SK-N-MC (cell line): ENCODE measurements at regions not wholly inside any gene's neighbourhood (a gene's known extent, or its start where the extent isn't known, plus 50 kb on each side); places are given as distances from the start of the nearest gene placed in this dataset.
"Not testable (repeated sequence)": the region's sequence is repeated elsewhere in the genome, so short reads cannot be mapped to it uniquely, and the experiment has no call there.

ENCODE experiments used
- DNase-seq: peaks from one replicate; pipeline ENCODE4 v3.0.0-alpha.2; 2011; ENCODE audit warnings: low read depth, low spot score
- H3K27ac ChIP-seq: fragments of 200-600 bp; sonication (generic); 2 replicates; pipeline ENCODE4 v1.5.1; 2016; ENCODE audit warnings: mixed run types
- H3K36me3 ChIP-seq: fragments of 200-600 bp; sonication (generic); 2 replicates; pipeline ENCODE4 v1.6.1; 2017; ENCODE audit warnings: antibody characterized with exemption, low read length, mixed read lengths; ENCODE audit not compliant: insufficient read depth
- H3K4me3 ChIP-seq: fragments of 200-600 bp; sonication (generic); 2 replicates; pipeline ENCODE4 v1.5.1; 2016
- H3K9ac ChIP-seq: fragments of 200-600 bp; sonication (generic); 2 replicates; pipeline ENCODE4 v1.8.0; 2017; ENCODE audit warnings: mixed run types, mixed read lengths; ENCODE audit not compliant: insufficient read length
- H3K9me3 ChIP-seq: fragments of 200-600 bp; sonication (generic); 2 replicates; pipeline ENCODE4 v1.6.1; 2017; ENCODE audit warnings: low read depth, mild to moderate bottlenecking, antibody characterized with exemption, low read length, moderate library complexity, mixed read lengths
- EZH2 ChIP-seq: fragments of 200-600 bp; sonication (generic); IDR thresholded peaks from one replicate; pipeline ENCODE4 v1.6.1; 2017; ENCODE audit warnings: antibody characterized with exemption
- FOXP2 ChIP-seq: optimal IDR thresholded peaks from 2 replicates; pipeline ENCODE3; 2011; ENCODE audit warnings: mild to moderate bottlenecking, moderate library complexity; ENCODE audit not compliant: insufficient read depth; ENCODE audit errors: extremely low read length, control extremely low read depth
- POLR2AphosphoS5 ChIP-seq: IDR thresholded peaks from 2 replicates; pipeline ENCODE4 v1.6.1; 2012; ENCODE audit warnings: mild to moderate bottlenecking, low read depth, low read length, borderline replicate concordance

- H3K4me3 ChIP-seq = no peak overlapping the region
- H3K27ac ChIP-seq = no peak overlapping the region
- H3K36me3 ChIP-seq = no peaks in the 10 kb centered on the region
- H3K9ac ChIP-seq = no peak overlapping the region
- DNase-seq = no peak
- no peak for TF ChIP-seq EZH2
- no peak for TF ChIP-seq FOXP2
- TF ChIP-seq POLR2AphosphoS5 = no peak
- H3K9me3 ChIP-seq = no peaks in the 10 kb centered on the region
Measured at GRCh38 chr20:47857569-47858464, 72.5 kb upstream of the SULF2 start.

- TF ChIP-seq FOXP2 (no peak), POLR2AphosphoS5 (no peak), EZH2 (no peak)
- Histone ChIP-seq H3K4me3 (no peak overlapping the region), H3K27ac (no peak overlapping the region)
Measured at GRCh38 chr20:47857187-47857568, 71.9 kb upstream of the SULF2 start.

GRCh38 chr20:47855799-47856198 is 70.5 kb upstream of the SULF2 start:
- H3K9ac ChIP-seq = no peak overlapping the region

More at GRCh38 chr20:47857187-47857568, 71.9 kb upstream of the SULF2 start:
- no peaks in the 10 kb centered on the region for H3K36me3 ChIP-seq
- H3K9ac ChIP-seq = no peak overlapping the region
- H3K9me3 ChIP-seq = no peaks in the 10 kb centered on the region
- DNase-seq = no peak

GRCh38 chr20:47854687-47855212 is 69.5 kb upstream of the SULF2 start:
- H3K36me3 ChIP-seq = no peaks in the 10 kb centered on the region
- TF ChIP-seq POLR2AphosphoS5 = no peak
- TF ChIP-seq EZH2 = no peak
- TF ChIP-seq FOXP2 = no peak
- no peak overlapping the region for H3K27ac ChIP-seq
- no peak overlapping the region for H3K9ac ChIP-seq
- H3K9me3 ChIP-seq = no peaks in the 10 kb centered on the region
- H3K4me3 ChIP-seq = no peak overlapping the region
- no peak for DNase-seq

More at GRCh38 chr20:47855799-47856198, 70.5 kb upstream of the SULF2 start:
- Histone ChIP-seq H3K4me3 (no peak overlapping the region), H3K27ac (no peak overlapping the region), H3K36me3 (no peaks in the 10 kb centered on the region), H3K9me3 (no peaks in the 10 kb centered on the region)
- no peak for TF ChIP-seq EZH2
- TF ChIP-seq POLR2AphosphoS5 = no peak
- no peak for DNase-seq

- H3K27ac ChIP-seq = no peak overlapping the region
Measured at GRCh38 chr20:47851774-47852173, 66.5 kb upstream of the SULF2 start.

GRCh38 chr20:47850146-47850545 is 64.9 kb upstream of the SULF2 start:
- TF ChIP-seq FOXP2 (no peak), EZH2 (no peak), POLR2AphosphoS5 (no peak)
- Histone ChIP-seq H3K27ac (no peak overlapping the region), H3K4me3 (no peak overlapping the region), H3K9me3 (no peaks in the 10 kb centered on the region), H3K9ac (no peak overlapping the region), H3K36me3 (no peaks in the 10 kb centered on the region)
- no peak for DNase-seq

More at GRCh38 chr20:47851774-47852173, 66.5 kb upstream of the SULF2 start:
- TF ChIP-seq POLR2AphosphoS5 = no peak
- TF ChIP-seq EZH2 = no peak
- TF ChIP-seq FOXP2 = no peak
- no peaks in the 10 kb centered on the region for H3K36me3 ChIP-seq
- DNase-seq = no peak
- H3K4me3 ChIP-seq = no peak overlapping the region
- no peaks in the 10 kb centered on the region for H3K9me3 ChIP-seq
- H3K9ac ChIP-seq = no peak overlapping the region

- no peaks in the 10 kb centered on the region for H3K9me3 ChIP-seq
- no peak overlapping the region for H3K9ac ChIP-seq
- TF ChIP-seq FOXP2 (no peak), EZH2 (no peak), POLR2AphosphoS5 (no peak)
- H3K4me3 ChIP-seq = no peak overlapping the region
- H3K27ac ChIP-seq = no peak overlapping the region
- no peaks in the 10 kb centered on the region for H3K36me3 ChIP-seq
- no peak for DNase-seq
Measured at GRCh38 chr20:47849596-47849995, 64.3 kb upstream of the SULF2 start.

GRCh38 chr20:47849006-47849405 is 63.7 kb upstream of the SULF2 start:
- no peak for DNase-seq
- H3K9me3 ChIP-seq = no peaks in the 10 kb centered on the region
- no peak overlapping the region for H3K4me3 ChIP-seq
- no peak overlapping the region for H3K9ac ChIP-seq
- TF ChIP-seq POLR2AphosphoS5 (no peak), EZH2 (no peak)
- no peak overlapping the region for H3K27ac ChIP-seq
- no peaks in the 10 kb centered on the region for H3K36me3 ChIP-seq

- not testable (repeated sequence) for H3K4me3 ChIP-seq, H3K27ac ChIP-seq, H3K9me3 ChIP-seq, DNase-seq, H3K36me3 ChIP-seq, H3K9ac ChIP-seq
Measured at GRCh38 chr20:47848534-47848933, 63.3 kb upstream of the SULF2 start.
